GM23338 (cell line): ENCODE measurements at regions not wholly inside any gene's neighbourhood (a gene's known extent, or its start where the extent isn't known, plus 50 kb on each side); places are given as distances from the start of the nearest gene placed in this dataset.

ENCODE experiments used
- ATAC-seq: fragments of 200-7000 bp; cut with Tn5 transposase; 3 replicates; pipeline ENCODE4 v1.9.1; 2020
- DNase-seq: peaks from one replicate; pipeline ENCODE4 v3.0.0-alpha.2; 2015; ENCODE audit warnings: low spot score
- H2AFZ ChIP-seq: fragments of 200-600 bp; sonication (generic); 2 replicates; pipeline ENCODE4 v1.8.0; 2016; ENCODE audit warnings: antibody characterized with exemption, mild to moderate bottlenecking, moderate library complexity
- H3F3A ChIP-seq: fragments of 200-600 bp; sonication (generic); replicated peaks from 2 replicates; pipeline ENCODE4 v1.8.0; 2017; ENCODE audit warnings: antibody characterized with exemption, mixed run types, low read depth
- H3K27ac ChIP-seq: fragments of 200-600 bp; sonication (generic); 2 replicates; pipeline ENCODE4 v1.6.1; 2016; ENCODE audit warnings: low read depth
- H3K27me3 ChIP-seq: fragments of 200-600 bp; sonication (generic); 2 replicates; pipeline ENCODE4 v1.8.0; 2016; ENCODE audit warnings: mild to moderate bottlenecking, mixed run types, moderate library complexity; ENCODE audit not compliant: insufficient read depth
- H3K36me3 ChIP-seq: fragments of 200-600 bp; sonication (generic); 2 replicates; pipeline ENCODE4 v1.8.0; 2016; ENCODE audit warnings: mild to moderate bottlenecking; ENCODE audit not compliant: insufficient read depth
- H3K4me1 ChIP-seq: fragments of 200-600 bp; sonication (generic); 2 replicates; pipeline ENCODE4 v1.8.0; 2016; ENCODE audit warnings: mild to moderate bottlenecking, moderate library complexity; ENCODE audit not compliant: insufficient read depth
- H3K4me2 ChIP-seq: fragments of 200-600 bp; sonication (generic); 2 replicates; pipeline ENCODE4 v1.7.1; 2017; ENCODE audit warnings: mixed run types
- H3K4me3 ChIP-seq: fragments of 200-600 bp; sonication (generic); 2 replicates; pipeline ENCODE4 v1.6.1; 2016; ENCODE audit warnings: mixed run types
- H3K79me2 ChIP-seq: fragments of 200-600 bp; sonication (generic); replicated peaks from 2 replicates; pipeline ENCODE4 v1.8.0; 2017; ENCODE audit warnings: mild to moderate bottlenecking; ENCODE audit not compliant: insufficient read depth
- H3K9me2 ChIP-seq: fragments of 200-600 bp; sonication (generic); 2 replicates; pipeline ENCODE4 v1.8.0; 2017; ENCODE audit not compliant: insufficient read depth
- H4K20me1 ChIP-seq: fragments of 200-600 bp; sonication (generic); replicated peaks from 2 replicates; pipeline ENCODE4 v1.8.0; 2017; ENCODE audit warnings: mild to moderate bottlenecking; ENCODE audit not compliant: insufficient read depth
- H3K27ac Mint-ChIP-seq: 2 replicates; pipeline ENCODE4 v1.8.0; 2020; ENCODE audit warnings: inconsistent platforms, mild to moderate bottlenecking, moderate library complexity, mixed read lengths
- H3K27me3 Mint-ChIP-seq: 3 replicates; pipeline ENCODE4 v1.8.0; 2022; ENCODE audit warnings: low read depth, mild to moderate bottlenecking, moderate library complexity, mixed read lengths, inconsistent platforms; ENCODE audit not compliant: insufficient read depth, poor library complexity
- H3K36me3 Mint-ChIP-seq: 3 replicates; pipeline ENCODE4 v1.8.0; 2021; ENCODE audit warnings: low read depth, mild to moderate bottlenecking, inconsistent platforms, moderate library complexity, mixed read lengths
- H3K4me1 Mint-ChIP-seq: 3 replicates; pipeline ENCODE4 v1.8.0; 2020; ENCODE audit warnings: mild to moderate bottlenecking, inconsistent platforms, mixed read lengths
- H3K4me3 Mint-ChIP-seq: 3 replicates; pipeline ENCODE4 v1.8.0; 2021; ENCODE audit warnings: moderate library complexity, mild to moderate bottlenecking, inconsistent platforms, mixed read lengths
- H3K9me3 Mint-ChIP-seq: 3 replicates; pipeline ENCODE4 v1.8.0; 2020; ENCODE audit warnings: moderate library complexity, mild to moderate bottlenecking, inconsistent platforms, mixed read lengths
- EZH2 ChIP-seq: fragments of 200-600 bp; sonication (generic); IDR thresholded peaks from one replicate; pipeline ENCODE4 v1.8.0; 2017; ENCODE audit warnings: antibody characterized with exemption, mild to moderate bottlenecking, low read depth; ENCODE audit not compliant: unreplicated experiment
- EZH2phosphoT487 ChIP-seq: fragments of 200-600 bp; sonication (generic); IDR thresholded peaks from one replicate; pipeline ENCODE4 v1.8.1; 2018; ENCODE audit warnings: antibody characterized with exemption; ENCODE audit not compliant: unreplicated experiment
- REST ChIP-seq: IDR thresholded peaks from one replicate; pipeline ENCODE4 v1.6.1; 2018; ENCODE audit warnings: antibody characterized with exemption; ENCODE audit not compliant: unreplicated experiment
- STAT1 ChIP-seq: IDR thresholded peaks from one replicate; pipeline ENCODE4 v1.6.1; 2016; ENCODE audit warnings: antibody characterized with exemption; ENCODE audit not compliant: unreplicated experiment
- ZNF114 ChIP-seq: fragments of 250-450 bp; sonication (Bioruptor Pico); IDR thresholded peaks from 2 replicates; pipeline ENCODE4 v1.5.0; 2020; ENCODE audit warnings: mild to moderate bottlenecking, moderate library complexity
- ZNF462 ChIP-seq: fragments of 250-450 bp; sonication (Bioruptor Pico); IDR thresholded peaks from 2 replicates; pipeline ENCODE4 v1.5.0; 2020; ENCODE audit warnings: mild to moderate bottlenecking, moderate library complexity

GRCh38 chr15:97076011-97076410 lies 745.5 kb downstream of the NR2F2 start:
- Histone ChIP-seq H4K20me1 (no peaks in the 10 kb centered on the region), H3K4me2 (no peak overlapping the region), H3K27me3 (no peaks in the 10 kb centered on the region), H3K4me3 (no peak overlapping the region), H2AFZ (no peak overlapping the region), H3K9me2 (no peaks in the 10 kb centered on the region), H3K4me1 (no peaks in the 10 kb centered on the region), H3K27ac (no peak overlapping the region), H3F3A (no peaks in the 10 kb centered on the region), H3K36me3 (no peaks in the 10 kb centered on the region), H3K79me2 (no peaks in the 10 kb centered on the region)
- H3K4me3 Mint-ChIP-seq = no peak overlapping the region
- no peaks in the 10 kb centered on the region; the same call in 2 of the 3 replicates for H3K4me1 Mint-ChIP-seq
- no peak for TF ChIP-seq ZNF114 (CRISPR knock-in tag)
- no peak for TF ChIP-seq ZNF462 (CRISPR knock-in tag)
- no peak for TF ChIP-seq EZH2
- no peak for TF ChIP-seq EZH2phosphoT487
- TF ChIP-seq REST = no peak
- TF ChIP-seq STAT1 = no peak
- DNase-seq (no peak), ATAC-seq (no peak)
- peaks cover 3% of the 10 kb centered on the region; the same call in 1 of the 3 replicates for H3K9me3 Mint-ChIP-seq
- no peaks in the 10 kb centered on the region for H3K36me3 Mint-ChIP-seq
- no peak overlapping the region for H3K27ac Mint-ChIP-seq
- no peaks in the 10 kb centered on the region for H3K27me3 Mint-ChIP-seq
